Nephron progenitor cell (in vitro differentiated cells): ENCODE measurements at regions not wholly inside any gene's neighbourhood (a gene's known extent, or its start where the extent isn't known, plus 50 kb on each side); places are given as distances from the start of the nearest gene placed in this dataset.

ENCODE experiments used
- DNase-seq: peaks from one replicate; pipeline ENCODE4 v3.0.0; 2021
- H3K27ac Mint-ChIP-seq: 2 replicates; pipeline ENCODE4 v1.8.0; 2021; ENCODE audit warnings: mild to moderate bottlenecking, moderate library complexity, mixed read lengths
- H3K27me3 Mint-ChIP-seq: 2 replicates; pipeline ENCODE4 v1.8.0; 2021; ENCODE audit warnings: mild to moderate bottlenecking, low read depth, mixed read lengths; ENCODE audit not compliant: poor library complexity
- H3K36me3 Mint-ChIP-seq: 2 replicates; pipeline ENCODE4 v1.8.0; 2021; ENCODE audit warnings: low read depth, mixed read lengths
- H3K4me1 Mint-ChIP-seq: 2 replicates; pipeline ENCODE4 v1.8.0; 2021; ENCODE audit warnings: mixed read lengths
- H3K4me3 Mint-ChIP-seq: 2 replicates; pipeline ENCODE4 v1.8.0; 2021; ENCODE audit warnings: mild to moderate bottlenecking, moderate library complexity, mixed read lengths
- H3K9me3 Mint-ChIP-seq: 2 replicates; pipeline ENCODE4 v1.8.0; 2021; ENCODE audit warnings: mild to moderate bottlenecking, moderate library complexity, mixed read lengths
- CTCF ChIP-seq: fragments of 200-600 bp; sonication (generic); IDR thresholded peaks from 2 replicates; pipeline ENCODE4 v1.5.0; 2021; ENCODE audit warnings: antibody characterized with exemption

GRCh38 chr13:83621765-83622421 lies 260.4 kb downstream of the SLITRK1 start:
- no peaks in the 10 kb centered on the region for H3K4me1 Mint-ChIP-seq
- no peak overlapping the region for H3K27ac Mint-ChIP-seq
- no peak for DNase-seq
- H3K4me3 Mint-ChIP-seq = no peak overlapping the region
- H3K27me3 Mint-ChIP-seq = no peaks in the 10 kb centered on the region
- no peaks in the 10 kb centered on the region for H3K36me3 Mint-ChIP-seq
- no peak for TF ChIP-seq CTCF
- peaks cover 5% of the 10 kb centered on the region for H3K9me3 Mint-ChIP-seq

GRCh38 chr13:83620530-83621220 lies 261.6 kb downstream of the SLITRK1 start:
- no peak overlapping the region for H3K4me3 Mint-ChIP-seq

GRCh38 chr13:83618966-83619365 lies 263.3 kb downstream of the SLITRK1 start:
- Mint-ChIP-seq H3K9me3 (peaks cover 15% of the 10 kb centered on the region), H3K36me3 (no peaks in the 10 kb centered on the region), H3K4me1 (no peaks in the 10 kb centered on the region), H3K4me3 (no peak overlapping the region), H3K27me3 (no peaks in the 10 kb centered on the region), H3K27ac (no peak overlapping the region)
- no peak for DNase-seq
- no peak for TF ChIP-seq CTCF

More at GRCh38 chr13:83620530-83621220, 261.6 kb downstream of the SLITRK1 start:
- Mint-ChIP-seq H3K27me3 (no peaks in the 10 kb centered on the region), H3K27ac (no peak overlapping the region), H3K4me1 (no peaks in the 10 kb centered on the region), H3K9me3 (peaks cover 5% of the 10 kb centered on the region), H3K36me3 (no peaks in the 10 kb centered on the region)
- TF ChIP-seq CTCF = no peak
- no peak for DNase-seq

GRCh38 chr13:83613524-83613923 lies 268.8 kb downstream of the SLITRK1 start:
- Mint-ChIP-seq H3K4me3 (no peak overlapping the region), H3K4me1 (no peaks in the 10 kb centered on the region), H3K27ac (no peak overlapping the region), H3K27me3 (no peaks in the 10 kb centered on the region), H3K9me3 (peaks cover 25% of the 10 kb centered on the region), H3K36me3 (peaks cover 8% of the 10 kb centered on the region)
- DNase-seq = no peak
- TF ChIP-seq CTCF = no peak

GRCh38 chr13:83601539-83601938 lies 280.7 kb downstream of the SLITRK1 start:
- Mint-ChIP-seq H3K9me3 (no peaks in the 10 kb centered on the region), H3K27me3 (peaks cover 3% of the 10 kb centered on the region), H3K27ac (no peak overlapping the region), H3K4me3 (no peak overlapping the region), H3K4me1 (no peaks in the 10 kb centered on the region), H3K36me3 (no peaks in the 10 kb centered on the region)
- no peak for TF ChIP-seq CTCF
- no peak for DNase-seq

- H3K27me3 Mint-ChIP-seq = peaks cover 3% of the 10 kb centered on the region
- no peaks in the 10 kb centered on the region for H3K36me3 Mint-ChIP-seq
- H3K4me1 Mint-ChIP-seq = no peaks in the 10 kb centered on the region
- H3K9me3 Mint-ChIP-seq = no peaks in the 10 kb centered on the region
- DNase-seq = no peak
- H3K27ac Mint-ChIP-seq = peak overlapping the region; percentile 73
- no peak for TF ChIP-seq CTCF
- H3K4me3 Mint-ChIP-seq = no peak overlapping the region
Measured at GRCh38 chr13:83592095-83592494, 290.2 kb downstream of the SLITRK1 start.
